ENCODE measurements at regions not wholly inside any gene's neighbourhood (a gene's known extent, or its start where the extent isn't known, plus 50 kb on each side); places are given as distances from the start of the nearest gene placed in this dataset.
A peak's percentile ranks its signal among the peaks of the same experiment; 100 is the strongest.

DNA sequence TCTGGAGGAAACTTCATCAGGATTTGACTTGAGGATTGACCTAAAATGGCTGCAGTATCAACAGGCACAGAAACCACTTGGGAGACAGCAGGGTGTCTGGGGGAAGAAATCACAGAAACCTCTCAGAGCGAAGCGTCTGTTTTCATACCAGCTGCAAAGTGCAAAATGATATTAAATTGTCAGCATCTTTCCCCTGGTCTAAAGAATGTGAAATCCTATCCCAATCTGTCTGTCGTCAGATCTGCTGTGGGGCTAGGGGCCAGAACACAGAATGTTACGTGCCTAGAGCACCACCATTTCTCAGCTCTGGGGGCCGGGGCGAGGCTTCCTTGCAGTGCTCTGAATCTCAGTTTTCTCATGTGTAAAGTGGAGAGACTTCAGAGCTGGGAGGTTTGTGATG is 54.1 kb upstream of the MYCN start:
- peaks cover 67% of the 10 kb centered on the region for H3K4me1 ChIP-seq (ENCODE audit: low read depth, poor library complexity, severe bottlenecking)
- peak overlapping the region; percentile 84 for H3K27ac ChIP-seq
- H3K4me3 ChIP-seq (IDR thresholded peaks at IDR 0.05; ENCODE audit: insufficient read depth, low read depth, low read length) = no peak overlapping the region
- no peaks in the 10 kb centered on the region for H3K36me3 ChIP-seq (ENCODE audit: insufficient read depth)
- no peak for TF ChIP-seq CTCF (conservative IDR thresholded peaks at IDR 0.05; ENCODE audit: low read depth, low read length)
- peak overlapping the region; percentile 54; the same call in 1 of the 2 replicates for H2AFZ ChIP-seq (ENCODE audit: low read depth)
- no peaks in the 10 kb centered on the region for H3K79me2 ChIP-seq (ENCODE audit: insufficient read depth, low read depth)
- H3K4me2 ChIP-seq = peak overlapping the region; percentile 19; the same call in 1 of the 2 replicates
- H4K20me1 ChIP-seq (ENCODE audit: insufficient read depth) = no peaks in the 10 kb centered on the region
- H3K27me3 ChIP-seq (ENCODE audit: insufficient read depth, low read depth) = no peaks in the 10 kb centered on the region
- peak overlapping the region; percentile 20; the same call in 1 of the 2 replicates for H3K9ac ChIP-seq

DNA sequence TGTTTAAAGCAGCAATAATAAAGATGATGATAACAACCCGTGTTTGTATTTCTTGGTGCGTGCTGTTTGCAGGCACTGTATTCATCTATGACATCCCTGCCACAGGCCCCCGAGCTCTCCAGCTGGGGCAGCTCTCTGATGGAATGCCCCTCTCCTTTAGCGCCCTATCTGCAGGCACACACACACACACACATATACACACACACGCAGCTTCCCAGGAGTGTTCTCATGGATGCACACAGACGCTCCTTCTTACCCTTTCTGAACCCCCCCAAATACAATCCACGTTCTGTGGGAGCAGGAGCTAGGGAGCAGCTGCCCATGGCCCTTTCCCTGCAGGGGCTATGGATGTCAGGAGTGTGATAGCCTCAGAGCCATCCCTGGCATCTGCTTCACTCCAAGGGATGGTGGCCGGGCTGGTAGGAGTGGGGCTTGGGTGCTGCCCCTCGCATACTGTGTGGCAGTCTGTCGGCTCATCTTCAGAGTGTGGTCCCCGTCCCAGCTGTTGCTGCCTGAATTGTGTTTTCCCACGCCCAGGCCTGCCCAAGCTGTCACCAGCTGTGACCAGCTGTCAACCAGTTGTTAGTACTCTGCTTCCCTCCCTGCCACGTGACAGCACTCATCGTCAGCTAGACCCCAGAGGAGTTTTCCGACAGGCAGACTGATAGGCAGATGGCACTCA is 50.8 kb upstream of the MYCN start:
- Histone ChIP-seq H3K36me3 (ENCODE audit: insufficient read depth) (no peaks in the 10 kb centered on the region), H3K4me1 (ENCODE audit: low read depth, poor library complexity, severe bottlenecking) (peaks cover 94% of the 10 kb centered on the region), H4K20me1 (ENCODE audit: insufficient read depth) (no peaks in the 10 kb centered on the region), H3K27ac (peak overlapping the region; percentile 84; the same call in 1 of the 2 replicates), H3K4me2 (peak overlapping the region; percentile 41), H3K9ac (peak overlapping the region; percentile 31; the same call in 1 of the 2 replicates), H3K79me2 (ENCODE audit: insufficient read depth, low read depth) (no peaks in the 10 kb centered on the region), H3K4me3 (IDR thresholded peaks at IDR 0.05; ENCODE audit: insufficient read depth, low read depth, low read length) (no peak overlapping the region), H3K27me3 (ENCODE audit: insufficient read depth, low read depth) (no peaks in the 10 kb centered on the region), H2AFZ (ENCODE audit: low read depth) (peak overlapping the region; percentile 34; the same call in 1 of the 2 replicates)
- TF ChIP-seq CTCF (conservative IDR thresholded peaks at IDR 0.05; ENCODE audit: low read depth, low read length) = no peak

GRCh38 chr2:15890124-15890754 is 50.1 kb upstream of the MYCN start:
- H4K20me1 ChIP-seq (ENCODE audit: insufficient read depth) = no peaks in the 10 kb centered on the region
- H3K4me1 ChIP-seq (ENCODE audit: low read depth, poor library complexity, severe bottlenecking) = peaks cover 88% of the 10 kb centered on the region
- H3K79me2 ChIP-seq (ENCODE audit: insufficient read depth, low read depth) = no peaks in the 10 kb centered on the region
- no peaks in the 10 kb centered on the region for H3K27me3 ChIP-seq (ENCODE audit: insufficient read depth, low read depth)
- H3K27ac ChIP-seq = peak overlapping the region; percentile 84
- H3K9ac ChIP-seq = peak overlapping the region; percentile 31; the same call in 1 of the 2 replicates
- no peak overlapping the region for H3K4me3 ChIP-seq (IDR thresholded peaks at IDR 0.05; ENCODE audit: insufficient read depth, low read depth, low read length)
- peak overlapping the region; percentile 36; the same call in 1 of the 2 replicates for H2AFZ ChIP-seq (ENCODE audit: low read depth)
- no peaks in the 10 kb centered on the region for H3K36me3 ChIP-seq (ENCODE audit: insufficient read depth)
- no peak for TF ChIP-seq CTCF (conservative IDR thresholded peaks at IDR 0.05; ENCODE audit: low read depth, low read length)
- H3K4me2 ChIP-seq = peak overlapping the region; percentile 81

All from KMS-11 (cell line).